VCaP (cell line): ENCODE measurements at regions not wholly inside any gene's neighbourhood (a gene's known extent, or its start where the extent isn't known, plus 50 kb on each side); places are given as distances from the start of the nearest gene placed in this dataset.

Experiments used
- H3K27ac ChIP-seq: fragments of 450-650 bp; 2 replicates; pipeline ENCODE4 v1.5.1; 2017
- CTCF ChIP-seq: fragments of 450-650 bp; conservative IDR thresholded peaks from 2 replicates; pipeline ENCODE4 v1.5.1; 2017; ENCODE audit warnings: mild to moderate bottlenecking, moderate library complexity

GRCh38 chr18:25568986-25569385 is 217.0 kb upstream of the ZNF521 start:
- TF ChIP-seq CTCF = no peak
- no peak overlapping the region for H3K27ac ChIP-seq

GRCh38 chr18:25563816-25564683 is 212.1 kb upstream of the ZNF521 start:
- no peak overlapping the region for H3K27ac ChIP-seq
- TF ChIP-seq CTCF = no peak

GRCh38 chr18:25563346-25563745 is 211.4 kb upstream of the ZNF521 start:
- no peak overlapping the region for H3K27ac ChIP-seq
- no peak for TF ChIP-seq CTCF

- H3K27ac ChIP-seq = no peak overlapping the region
- TF ChIP-seq CTCF = peak; percentile 24
Measured at GRCh38 chr18:25561918-25562317, 210.0 kb upstream of the ZNF521 start.

GRCh38 chr18:25560369-25560768 is 208.4 kb upstream of the ZNF521 start:
- no peak for TF ChIP-seq CTCF

GRCh38 chr18:25557011-25557410 is 205.0 kb upstream of the ZNF521 start:
- TF ChIP-seq CTCF = no peak
- no peak overlapping the region for H3K27ac ChIP-seq

More at GRCh38 chr18:25560369-25560768, 208.4 kb upstream of the ZNF521 start:
- no peak overlapping the region for H3K27ac ChIP-seq

- no peak overlapping the region for H3K27ac ChIP-seq
- no peak for TF ChIP-seq CTCF
Measured at GRCh38 chr18:25553631-25554263, 201.8 kb upstream of the ZNF521 start.
